ENCODE measurements at regions not wholly inside any gene's neighbourhood (a gene's known extent, or its start where the extent isn't known, plus 50 kb on each side); places are given as distances from the start of the nearest gene placed in this dataset.

DNA sequence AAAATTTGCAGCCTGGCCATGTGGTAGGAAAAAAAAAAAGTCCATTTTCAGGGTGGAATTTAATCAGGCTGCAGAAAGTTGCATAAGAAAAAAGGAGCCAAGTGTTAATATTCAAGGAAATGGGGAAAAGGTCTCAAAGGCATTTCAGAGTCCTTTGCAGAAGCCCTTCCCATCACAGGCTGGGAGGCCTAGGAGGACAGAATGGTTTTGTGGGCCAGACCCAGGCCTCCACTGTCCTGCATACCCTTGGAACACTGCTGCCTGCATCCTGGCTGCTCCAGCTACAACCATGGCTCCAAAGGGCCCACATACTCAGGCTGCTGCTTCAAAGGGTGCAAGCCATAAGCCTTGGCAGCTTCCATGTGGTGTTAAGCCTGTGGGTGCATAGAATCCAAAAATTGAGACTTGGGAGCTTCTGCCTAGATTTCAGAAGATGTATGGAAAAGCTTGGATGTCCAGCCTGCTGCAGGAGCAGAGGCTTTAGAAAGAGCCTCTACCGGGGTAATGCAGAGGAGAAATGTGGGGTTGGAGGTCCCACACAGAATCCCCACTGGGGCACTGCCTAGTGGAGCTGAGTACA, 239.0 kb upstream of the STXBP5 start:
- TF ChIP-seq, protein P1, sequence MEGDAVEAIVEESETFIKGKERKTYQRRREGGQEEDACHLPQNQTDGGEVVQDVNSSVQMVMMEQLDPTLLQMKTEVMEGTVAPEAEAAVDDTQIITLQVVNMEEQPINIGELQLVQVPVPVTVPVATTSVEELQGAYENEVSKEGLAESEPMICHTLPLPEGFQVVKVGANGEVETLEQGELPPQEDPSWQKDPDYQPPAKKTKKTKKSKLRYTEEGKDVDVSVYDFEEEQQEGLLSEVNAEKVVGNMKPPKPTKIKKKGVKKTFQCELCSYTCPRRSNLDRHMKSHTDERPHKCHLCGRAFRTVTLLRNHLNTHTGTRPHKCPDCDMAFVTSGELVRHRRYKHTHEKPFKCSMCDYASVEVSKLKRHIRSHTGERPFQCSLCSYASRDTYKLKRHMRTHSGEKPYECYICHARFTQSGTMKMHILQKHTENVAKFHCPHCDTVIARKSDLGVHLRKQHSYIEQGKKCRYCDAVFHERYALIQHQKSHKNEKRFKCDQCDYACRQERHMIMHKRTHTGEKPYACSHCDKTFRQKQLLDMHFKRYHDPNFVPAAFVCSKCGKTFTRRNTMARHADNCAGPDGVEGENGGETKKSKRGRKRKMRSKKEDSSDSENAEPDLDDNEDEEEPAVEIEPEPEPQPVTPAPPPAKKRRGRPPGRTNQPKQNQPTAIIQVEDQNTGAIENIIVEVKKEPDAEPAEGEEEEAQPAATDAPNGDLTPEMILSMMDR (IDR thresholded peaks at IDR 0.05; ENCODE audit: low read depth, low read length, missing control alignments): no peak
- H3K4me3 ChIP-seq (replicated peaks; ENCODE audit: low read depth, low read length): no peak overlapping the region
- DNase-seq (ENCODE audit: extremely low read depth, low read depth): no peak

DNA sequence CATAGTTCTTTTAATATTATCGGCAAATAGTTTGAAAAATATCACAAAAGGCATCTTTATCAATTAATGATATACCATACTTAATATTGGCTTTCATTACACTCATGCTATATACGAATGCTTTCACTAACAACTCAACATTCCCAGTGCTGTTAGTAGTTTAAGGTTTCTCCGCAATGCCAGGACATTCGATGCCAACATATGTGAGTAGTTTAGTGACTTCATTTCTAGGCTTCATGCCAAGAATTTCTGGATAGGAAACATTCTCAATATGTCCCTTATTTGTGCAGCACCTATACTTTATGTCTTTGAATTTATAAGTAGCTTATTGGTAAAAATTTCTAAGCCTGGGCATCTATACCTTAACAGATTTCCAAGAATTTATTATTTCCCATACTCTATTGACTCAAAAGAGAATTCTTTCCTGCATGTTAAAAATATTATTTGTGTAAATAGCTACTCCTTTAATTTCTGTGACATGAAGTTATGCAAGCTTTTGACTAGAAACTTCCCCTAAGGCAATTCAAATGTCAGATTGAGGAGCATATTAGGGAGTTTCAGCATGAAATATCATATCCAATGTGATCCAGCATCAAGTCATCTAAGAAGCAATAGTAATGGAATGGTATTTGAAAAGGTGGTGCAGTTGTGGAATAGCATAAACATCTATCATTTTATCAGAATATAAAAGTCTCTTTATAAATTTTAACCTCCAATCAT, 236.0 kb upstream of the STXBP5 start:
- DNase-seq (ENCODE audit: extremely low read depth, low read depth): peak; percentile 69
- no peak overlapping the region for H3K4me3 ChIP-seq (replicated peaks; ENCODE audit: low read depth, low read length)
- TF ChIP-seq, protein P1 (IDR thresholded peaks at IDR 0.05; ENCODE audit: low read depth, low read length, missing control alignments): no peak

DNA sequence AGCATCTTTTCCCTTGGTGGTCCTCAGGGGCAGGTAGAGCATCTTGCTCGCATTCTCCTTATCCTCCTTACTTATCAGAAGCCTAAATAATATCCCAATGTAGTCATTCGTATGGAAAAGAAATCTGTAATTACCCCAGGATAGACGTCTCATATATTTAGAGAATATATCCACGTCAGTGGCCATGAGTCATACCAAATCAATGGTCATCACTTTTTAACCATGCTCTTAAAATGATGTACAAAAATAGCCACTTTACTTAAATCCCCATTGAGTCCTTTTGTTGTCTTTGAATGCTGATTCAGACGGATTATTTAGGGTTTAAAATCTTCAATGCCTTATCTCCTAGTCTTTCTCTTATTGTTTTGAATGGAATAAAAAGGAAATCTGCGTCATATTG, 231.7 kb upstream of the STXBP5 start:
- no peak for DNase-seq (ENCODE audit: extremely low read depth, low read depth)
- TF ChIP-seq, protein P1 (IDR thresholded peaks at IDR 0.05; ENCODE audit: low read depth, low read length, missing control alignments): no peak
- H3K4me3 ChIP-seq (replicated peaks; ENCODE audit: low read depth, low read length): no peak overlapping the region

DNA sequence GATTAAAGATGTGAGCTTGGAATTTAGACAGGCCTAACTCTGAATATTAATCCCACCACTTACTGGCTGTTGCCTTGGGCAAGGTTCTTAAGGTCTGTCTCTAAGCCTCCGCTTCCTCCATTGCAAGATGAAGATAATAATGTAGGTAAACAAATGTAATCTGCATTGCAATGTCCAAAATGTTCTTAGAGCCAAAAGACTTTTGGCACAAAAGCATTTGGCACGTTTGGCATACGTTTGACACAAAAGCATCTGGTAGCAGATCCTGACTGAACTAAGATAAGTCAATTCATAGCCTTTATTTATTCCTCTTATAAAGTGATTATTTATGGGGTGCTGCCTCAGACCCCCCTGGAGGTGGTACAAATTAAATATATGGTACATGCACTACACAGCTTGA, 229.9 kb upstream of the STXBP5 start:
- DNase-seq (ENCODE audit: extremely low read depth, low read depth): no peak
- no peak overlapping the region for H3K4me3 ChIP-seq (replicated peaks; ENCODE audit: low read depth, low read length)
- TF ChIP-seq, protein P1 (IDR thresholded peaks at IDR 0.05; ENCODE audit: low read depth, low read length, missing control alignments): no peak

DNA sequence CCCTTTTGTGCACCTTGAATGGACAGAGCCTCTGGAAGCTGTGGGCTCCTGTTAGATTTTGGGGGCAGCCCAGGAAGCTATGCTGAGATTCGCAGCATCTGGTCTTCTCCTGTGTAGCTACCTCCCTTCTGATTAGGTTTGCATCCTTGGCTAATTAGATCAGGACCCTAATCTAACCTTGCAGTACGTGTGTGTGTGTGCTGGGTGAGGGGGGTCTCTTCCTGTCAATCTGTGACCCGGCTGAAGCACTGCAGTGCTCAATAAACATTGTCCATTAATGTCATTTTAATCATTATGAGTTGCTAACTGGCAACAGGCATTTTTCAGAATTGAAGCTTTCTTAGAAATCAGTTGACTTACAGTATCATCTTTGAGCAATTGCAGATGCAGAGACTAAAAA, 229.1 kb upstream of the STXBP5 start:
- DNase-seq (ENCODE audit: extremely low read depth, low read depth): no peak
- no peak overlapping the region for H3K4me3 ChIP-seq (replicated peaks; ENCODE audit: low read depth, low read length)
- TF ChIP-seq, protein P1 (IDR thresholded peaks at IDR 0.05; ENCODE audit: low read depth, low read length, missing control alignments): no peak

DNA sequence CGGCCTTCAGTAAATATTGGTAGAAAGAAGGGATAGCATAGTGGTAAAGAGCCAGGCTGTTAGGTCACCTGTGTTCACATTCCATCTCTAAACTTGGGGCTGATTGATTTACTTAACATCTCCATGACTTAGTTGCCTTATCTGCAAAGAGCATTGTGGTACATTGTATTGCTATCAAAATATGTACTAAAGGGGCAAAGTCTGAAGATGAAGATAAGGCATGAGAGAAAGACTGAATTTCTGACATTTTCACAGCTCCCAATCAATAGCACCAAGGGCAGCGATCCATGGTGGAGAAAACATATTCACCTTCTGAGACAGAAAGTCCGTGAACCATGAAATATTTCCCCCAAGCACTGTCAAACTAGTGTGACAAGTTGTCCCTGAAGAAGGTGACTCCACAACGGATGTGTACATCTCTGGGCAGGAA, 223.3 kb upstream of the STXBP5 start:
- no peak overlapping the region for H3K4me3 ChIP-seq (replicated peaks; ENCODE audit: low read depth, low read length)
- TF ChIP-seq, protein P1 (IDR thresholded peaks at IDR 0.05; ENCODE audit: low read depth, low read length, missing control alignments): no peak
- DNase-seq (ENCODE audit: extremely low read depth, low read depth): no peak
